Vagina (tissue), 2 donors: ENCODE measurements at regions not wholly inside any gene's neighbourhood (a gene's known extent, or its start where the extent isn't known, plus 50 kb on each side); places are given as distances from the start of the nearest gene placed in this dataset.

Experiments
- CTCF ChIP-seq, 3 experiments: fragments of 450-650 bp in 2 of 3; fragments of 200-600 bp in 1 of 3; sonication (generic) in 1 of 3; IDR thresholded peaks; one replicate each; pipeline ENCODE4 v1.5.1; 2017 to 2019; ENCODE audit warnings: antibody characterized with exemption in 3 of 3, mild to moderate bottlenecking in 2 of 3, moderate library complexity in 2 of 3
- POLR2A ChIP-seq, 2 donors: fragments of 450-650 bp; IDR thresholded peaks; one replicate each; pipeline ENCODE4 v1.6.1; 2017; ENCODE audit warnings: antibody characterized with exemption in 2 of 2, mild to moderate bottlenecking in 2 of 2, moderate library complexity in 2 of 2
- POLR2AphosphoS5 ChIP-seq, 2 donors: sonication (generic); formaldehyde crosslinking; IDR thresholded peaks; one replicate each; pipeline ENCODE4 v1.9.0; 2017; ENCODE audit warnings: antibody characterized with exemption in 2 of 2, mild to moderate bottlenecking in 2 of 2, low read depth in 1 of 2; ENCODE audit not compliant: insufficient read depth in 1 of 2

- TF ChIP-seq CTCF (IDR thresholded peaks at IDR 0.05) (no peak), POLR2A (IDR thresholded peaks at IDR 0.05) (no peak), POLR2AphosphoS5 (IDR thresholded peaks at IDR 0.05; ENCODE audit: insufficient read depth in 1 of 2, low read depth in 1 of 2) (no peak)
Observed at GRCh38 chr4:3372264-3372932, 69.4 kb upstream of the HGFAC start.
